H1 (cell line): ENCODE measurements at regions not wholly inside any gene's neighbourhood (a gene's known extent, or its start where the extent isn't known, plus 50 kb on each side); places are given as distances from the start of the nearest gene placed in this dataset.

Experiments
- CTCF ChIA-PET: fragments of 300-600 bp; sonication (Branson Sonifier 250); formaldehyde crosslinking; loops from one replicate; lab custom pipeline; 2021; ENCODE audit not compliant: partially characterized antibody; lab: Charles Lee
- POLR2A ChIA-PET: fragments of 300-600 bp; sonication (Branson Sonifier 250); formaldehyde crosslinking; loops from one replicate; lab custom pipeline; 2021; ENCODE audit warnings: inconsistent platforms; ENCODE audit not compliant: partially characterized antibody; lab: Charles Lee
- DNase-seq, 2 experiments: peaks; one replicate each; pipeline versions ENCODE4 v3.0.0 to v3.0.0-alpha.2; 2010 to 2022; ENCODE audit warnings: low spot score in 2 of 2, low read depth in 1 of 2, mixed read lengths in 1 of 2
- FAIRE-seq: peaks from 2 replicates; lab custom pipeline; 2011; peaks lifted over from hg19 to GRCh38; lab: Jason Lieb, UNC
- H2AFZ ChIP-seq: 2 replicates; pipeline ENCODE4 v1.8.1; 2012; ENCODE audit warnings: low read length, inconsistent platforms
- H2AK5ac ChIP-seq: 2 replicates; pipeline ENCODE4 v1.6.1; 2013; ENCODE audit warnings: low read depth, low read length
- H2BK120ac ChIP-seq: replicated peaks from 2 replicates; pipeline ENCODE3; 2013; ENCODE audit warnings: low read depth, low read length, inconsistent platforms
- H2BK12ac ChIP-seq: 2 replicates; pipeline ENCODE4 v1.6.1; 2013; ENCODE audit warnings: low read depth, low read length
- H2BK15ac ChIP-seq: 2 replicates; pipeline ENCODE4 v1.6.1; 2013; ENCODE audit warnings: low read length
- H2BK20ac ChIP-seq: 2 replicates; pipeline ENCODE4 v1.6.1; 2013; ENCODE audit warnings: low read length
- H2BK5ac ChIP-seq: 2 replicates; pipeline ENCODE4 v1.6.1; 2013; ENCODE audit warnings: low read depth, low read length
- H3K14ac ChIP-seq: 2 replicates; pipeline ENCODE4 v1.6.1; 2013; ENCODE audit warnings: inconsistent platforms; ENCODE audit not compliant: insufficient read length
- H3K18ac ChIP-seq: 2 replicates; pipeline ENCODE4 v1.6.1; 2013; ENCODE audit warnings: low read length; ENCODE audit errors: extremely low read depth
- H3K23ac ChIP-seq: 2 replicates; pipeline ENCODE4 v1.6.1; 2013; ENCODE audit warnings: inconsistent platforms; ENCODE audit not compliant: insufficient read length
- H3K23me2 ChIP-seq: 2 replicates; pipeline ENCODE4 v1.6.1; 2013; ENCODE audit warnings: low read depth, low read length
- H3K27ac ChIP-seq: 2 replicates; pipeline ENCODE4 v1.6.1; 2011; ENCODE audit warnings: low read depth, low read length, inconsistent platforms
- H3K27me3 ChIP-seq, 4 experiments: replicated peaks in 1 of 4; 1 replicate in 1 of 4; 2 replicates in 3 of 4; pipeline versions ENCODE4 v1.6.1 to v1.8.1; 2011 to 2013; ENCODE audit warnings: low read length in 3 of 4, mild to moderate bottlenecking in 3 of 4, inconsistent platforms in 2 of 4, mixed read lengths in 2 of 4, moderate library complexity in 1 of 4; ENCODE audit not compliant: control insufficient read depth in 3 of 4, insufficient read depth in 3 of 4; ENCODE audit errors: extremely low read depth in 1 of 4
- H3K36me3 ChIP-seq, 4 experiments: 2 replicates each; pipeline versions ENCODE4 v1.6.1 to v1.8.1; 2011 to 2013; ENCODE audit warnings: mild to moderate bottlenecking in 4 of 4, low read length in 3 of 4, moderate library complexity in 2 of 4, control low read depth in 1 of 4, inconsistent platforms in 1 of 4; ENCODE audit not compliant: insufficient read depth in 4 of 4, control insufficient read depth in 2 of 4
- H3K4ac ChIP-seq: replicated peaks from 2 replicates; pipeline ENCODE3; 2013; ENCODE audit warnings: low read length, low read depth, mixed read lengths, inconsistent platforms; ENCODE audit not compliant: insufficient read length
- H3K4me1 ChIP-seq, 4 experiments: replicated peaks in 1 of 4; 1 replicate in 1 of 4; 2 replicates in 3 of 4; pipeline versions ENCODE4 v1.6.1 to v1.8.1; 2011 to 2013; ENCODE audit warnings: low read length in 3 of 4, inconsistent platforms in 2 of 4, mixed read lengths in 1 of 4; ENCODE audit not compliant: insufficient read depth in 4 of 4, control insufficient read depth in 3 of 4
- H3K4me2 ChIP-seq, 2 experiments: 2 replicates each; pipeline versions ENCODE4 v1.6.1 to v1.8.1; 2011 to 2013; ENCODE audit warnings: low read depth in 2 of 2, low read length in 2 of 2, control low read depth in 1 of 2, inconsistent platforms in 1 of 2, mild to moderate bottlenecking in 1 of 2; ENCODE audit not compliant: insufficient read depth in 1 of 2
- H3K4me3 ChIP-seq, 4 experiments: fragments of 200-600, 300-600 bp in 1 of 4; sonication (generic), shearing (Covaris generic), sonication (Bioruptor Twin) in 1 of 4; 2 replicates each; pipeline versions ENCODE4 v1.5.1 to v1.8.1; 2011 to 2016; ENCODE audit warnings: low read length in 4 of 4, low read depth in 3 of 4, control low read depth in 2 of 4, inconsistent platforms in 2 of 4, mild to moderate bottlenecking in 2 of 4, mixed read lengths in 1 of 4, moderate library complexity in 1 of 4; ENCODE audit not compliant: insufficient read depth in 2 of 4; ENCODE audit errors: extremely low read depth in 1 of 4
- H3K56ac ChIP-seq: replicated peaks from 2 replicates; pipeline ENCODE3; 2013; ENCODE audit warnings: low read depth, mild to moderate bottlenecking, mixed read lengths, low read length, inconsistent platforms; ENCODE audit not compliant: insufficient read length
- H3K79me1 ChIP-seq: 2 replicates; pipeline ENCODE4 v1.6.1; 2013; ENCODE audit warnings: low read depth, low read length, control low read depth
- H3K79me2 ChIP-seq, 2 experiments: 2 replicates each; pipeline versions ENCODE4 v1.6.1 to v1.8.1; 2012 to 2013; ENCODE audit warnings: low read length in 2 of 2, mild to moderate bottlenecking in 2 of 2, inconsistent platforms in 1 of 2; ENCODE audit not compliant: insufficient read depth in 2 of 2, control insufficient read depth in 1 of 2
- H3K9ac ChIP-seq, 4 experiments: replicated peaks in 1 of 4; 1 replicate in 1 of 4; 2 replicates in 3 of 4; pipeline versions ENCODE4 v1.6.1 to v1.8.1; 2011 to 2013; ENCODE audit warnings: low read depth in 3 of 4, low read length in 3 of 4, control low read depth in 2 of 4, mild to moderate bottlenecking in 2 of 4, moderate library complexity in 2 of 4, inconsistent platforms in 1 of 4; ENCODE audit errors: extremely low read depth in 1 of 4
- H3K9me3 ChIP-seq, 2 experiments: 2 replicates each; pipeline versions ENCODE4 v1.6.1 to v1.8.1; 2012 to 2013; ENCODE audit warnings: mild to moderate bottlenecking in 2 of 2, moderate library complexity in 2 of 2, control low read depth in 1 of 2, inconsistent platforms in 1 of 2, low read depth in 1 of 2, low read length in 1 of 2, mixed read lengths in 1 of 2; ENCODE audit not compliant: insufficient read depth in 2 of 2
- H4K20me1 ChIP-seq, 2 experiments: replicated peaks in 1 of 2; 2 replicates each; pipeline versions ENCODE3 to v1.8.1; 2011 to 2013; ENCODE audit warnings: inconsistent platforms in 2 of 2, low read length in 2 of 2, mild to moderate bottlenecking in 1 of 2; ENCODE audit not compliant: insufficient read depth in 2 of 2, control insufficient read depth in 1 of 2
- H4K5ac ChIP-seq: 2 replicates; pipeline ENCODE4 v1.6.1; 2013; ENCODE audit warnings: low read length, low read depth, mixed read lengths, inconsistent platforms; ENCODE audit not compliant: insufficient read length
- H4K8ac ChIP-seq: 2 replicates; pipeline ENCODE4 v1.8.0; 2013; ENCODE audit warnings: mild to moderate bottlenecking, moderate library complexity, low read length, inconsistent platforms; ENCODE audit not compliant: insufficient read depth; ENCODE audit errors: extremely low read depth
- H4K91ac ChIP-seq: replicated peaks from 2 replicates; pipeline ENCODE3; 2013; ENCODE audit warnings: low read length, mixed read lengths, inconsistent platforms; ENCODE audit not compliant: insufficient read length
- EZH2 ChIP-seq: fragments of 200-600 bp; sonication (generic); IDR thresholded peaks from 2 replicates; pipeline ENCODE4 v1.7.1; 2012; ENCODE audit warnings: low read depth, mild to moderate bottlenecking, moderate library complexity, low read length, inconsistent platforms; ENCODE audit not compliant: severe bottlenecking
- WGBS, 2 experiments: shearing (Covaris generic) in 1 of 2; methylation state at CpG; one replicate each; pipeline versions ENCODE4 v1.1.6 to v1.1.7; 2013 to 2015; ENCODE audit warnings: low lambda C conversion rate in 2 of 2, mixed read lengths in 2 of 2, inconsistent platforms in 1 of 2, low coverage in 1 of 2, missing lambda C conversion rate in 1 of 2; ENCODE audit not compliant: insufficient replicate concordance in 2 of 2, insufficient coverage in 1 of 2, insufficient read length in 1 of 2; ENCODE audit errors: extremely low coverage in 1 of 2, missing lambda C conversion rate in 1 of 2; 5-methylcytosine and 5-hydroxymethylcytosine counted together

- Histone ChIP-seq H4K20me1 (no peaks in the 10 kb centered on the region), H3K4me3 (no peak overlapping the region), H3K27me3 (no peaks in the 10 kb centered on the region), H3K4me2 (no peak overlapping the region), H3K14ac (no peak overlapping the region), H2BK12ac (no peak overlapping the region), H3K79me1 (no peaks in the 10 kb centered on the region), H2BK120ac (no peak overlapping the region), H3K9ac (no peak overlapping the region), H2BK20ac (no peak overlapping the region), H2AK5ac (no peak overlapping the region), H3K56ac (no peak overlapping the region), H3K4ac (no peak overlapping the region), H2BK5ac (no peak overlapping the region), H2BK15ac (no peak overlapping the region), H4K8ac (no peak overlapping the region), H3K18ac (no peak overlapping the region), H3K23ac (no peak overlapping the region), H4K91ac (no peak overlapping the region), H3K27ac (no peak overlapping the region), H3K36me3 (no peaks in the 10 kb centered on the region), H4K5ac (no peak overlapping the region), H3K4me1 (peaks cover 0 to 2% (median 0%) of the 10 kb centered on the region in 4 experiments; a peak in 2 of 7 replicates)
- WGBS, 2 experiments = 77% methylated on average over 3 of the region's 3 CpGs; no CpG with 5 or more reads in 1 of the 2 experiments
- no peak for TF ChIP-seq EZH2
- TF ChIP-seq, all 59 proteins: peak for 0
- POLR2A ChIA-PET = no interaction called here
- Histone ChIP-seq H3K23me2 (peaks cover 1% of the 10 kb centered on the region; the same call in 1 of the 2 replicates), H2AFZ (no peak overlapping the region), H3K79me2 (no peaks in the 10 kb centered on the region), H3K9me3 (no peaks in the 10 kb centered on the region)
- CTCF ChIA-PET = no interaction called here
- no peak for FAIRE-seq
- no peak for DNase-seq
Observed at GRCh38 chr6:21381331-21381963, 212.1 kb upstream of the SOX4 start.
